H9 (cell line): ENCODE measurements at regions not wholly inside any gene's neighbourhood (a gene's known extent, or its start where the extent isn't known, plus 50 kb on each side); places are given as distances from the start of the nearest gene placed in this dataset.

ENCODE experiments used
- DNase-seq: peaks from one replicate; pipeline ENCODE4 v3.0.0-alpha.2; 2017
- H2AFZ ChIP-seq: one replicate; pipeline ENCODE4 v1.6.1; 2013; ENCODE audit warnings: mild to moderate bottlenecking, low read length, control low read depth, moderate library complexity
- H2AK5ac ChIP-seq: 2 replicates; pipeline ENCODE4 v1.6.1; 2013; ENCODE audit warnings: low read length, control low read depth, mixed read lengths; ENCODE audit not compliant: insufficient read length
- H2BK120ac ChIP-seq: one replicate; pipeline ENCODE4 v1.6.1; 2013; ENCODE audit warnings: low read depth, mild to moderate bottlenecking, low read length, control low read depth, inconsistent platforms; ENCODE audit not compliant: poor library complexity, severe bottlenecking
- H2BK12ac ChIP-seq: 2 replicates; pipeline ENCODE4 v1.6.1; 2013; ENCODE audit warnings: low read length, control low read depth, mixed read lengths, low read depth; ENCODE audit not compliant: insufficient read length
- H2BK15ac ChIP-seq: 2 replicates; pipeline ENCODE4 v1.6.1; 2013; ENCODE audit warnings: low read depth, low read length, control low read depth
- H2BK20ac ChIP-seq: one replicate; pipeline ENCODE4 v1.6.1; 2013; ENCODE audit warnings: low read depth, mild to moderate bottlenecking, low read length, control low read depth, inconsistent platforms; ENCODE audit not compliant: poor library complexity, severe bottlenecking
- H2BK5ac ChIP-seq: 2 replicates; pipeline ENCODE4 v1.6.1; 2013; ENCODE audit warnings: low read length, control low read depth, mixed read lengths; ENCODE audit not compliant: insufficient read length
- H3K14ac ChIP-seq: 2 replicates; pipeline ENCODE4 v1.6.1; 2013; ENCODE audit warnings: low read length, control low read depth; ENCODE audit not compliant: insufficient read depth
- H3K18ac ChIP-seq: 2 replicates; pipeline ENCODE4 v1.6.1; 2013; ENCODE audit warnings: low read depth, mild to moderate bottlenecking, mixed read lengths, low read length, control low read depth; ENCODE audit not compliant: insufficient read length
- H3K23ac ChIP-seq: 2 replicates; pipeline ENCODE4 v1.6.1; 2013; ENCODE audit warnings: low read length, control low read depth, mixed read lengths, low read depth; ENCODE audit not compliant: insufficient read length
- H3K23me2 ChIP-seq: 2 replicates; pipeline ENCODE4 v1.6.1; 2013; ENCODE audit warnings: low read depth, mild to moderate bottlenecking, mixed read lengths, low read length, control low read depth; ENCODE audit not compliant: insufficient read length, poor library complexity, severe bottlenecking
- H3K27ac ChIP-seq: 2 replicates; pipeline ENCODE4 v1.5.1; 2013; ENCODE audit warnings: low read length, control low read depth, mixed read lengths, low read depth; ENCODE audit not compliant: insufficient read length
- H3K27me3 ChIP-seq: 2 replicates; pipeline ENCODE4 v1.6.1; 2013; ENCODE audit warnings: low read length, control low read depth, inconsistent platforms; ENCODE audit not compliant: insufficient read depth
- H3K4ac ChIP-seq: 2 replicates; pipeline ENCODE4 v1.6.1; 2013; ENCODE audit warnings: low read depth, mild to moderate bottlenecking, control low read depth, inconsistent platforms, low read length, moderate library complexity
- H3K4me1 ChIP-seq: 2 replicates; pipeline ENCODE4 v1.6.1; 2013; ENCODE audit warnings: low read length, control low read depth, inconsistent platforms; ENCODE audit not compliant: insufficient read depth
- H3K4me2 ChIP-seq: 2 replicates; pipeline ENCODE4 v1.6.1; 2013; ENCODE audit warnings: low read length, control low read depth, mixed read lengths; ENCODE audit not compliant: insufficient read length, insufficient read depth
- H3K56ac ChIP-seq: 2 replicates; pipeline ENCODE4 v1.6.1; 2013; ENCODE audit warnings: low read depth, mild to moderate bottlenecking, mixed read lengths, low read length, control low read depth; ENCODE audit not compliant: insufficient read length
- H3K79me1 ChIP-seq: 2 replicates; pipeline ENCODE4 v1.6.1; 2013; ENCODE audit warnings: low read depth, mild to moderate bottlenecking, moderate library complexity, low read length, control low read depth, inconsistent platforms; ENCODE audit not compliant: insufficient read depth, poor library complexity, severe bottlenecking
- H3K79me2 ChIP-seq: 2 replicates; pipeline ENCODE4 v1.6.1; 2013; ENCODE audit warnings: low read length, control low read depth, inconsistent platforms; ENCODE audit not compliant: insufficient read depth
- H3K9ac ChIP-seq: 2 replicates; pipeline ENCODE4 v1.6.1; 2013; ENCODE audit warnings: low read length, control low read depth, mixed read lengths; ENCODE audit not compliant: insufficient read length; ENCODE audit errors: extremely low read depth
- H3K9me3 ChIP-seq: one replicate; pipeline ENCODE4 v1.6.1; 2013; ENCODE audit warnings: low read depth, low read length, inconsistent platforms; ENCODE audit not compliant: control insufficient read depth
- H3T11ph ChIP-seq: one replicate; pipeline ENCODE4 v1.6.1; 2013; ENCODE audit warnings: mild to moderate bottlenecking, low read length, control low read depth, inconsistent platforms
- H4K20me1 ChIP-seq: one replicate; pipeline ENCODE4 v1.6.1; 2013; ENCODE audit not compliant: control insufficient read depth, insufficient read length, insufficient read depth
- H4K5ac ChIP-seq: 2 replicates; pipeline ENCODE4 v1.6.1; 2013; ENCODE audit warnings: low read depth, mild to moderate bottlenecking, mixed read lengths, low read length, control low read depth; ENCODE audit not compliant: insufficient read length
- H4K8ac ChIP-seq: replicated peaks from 2 replicates; pipeline ENCODE4 v1.6.1; 2013; ENCODE audit warnings: low read length, control low read depth, mixed read lengths, low read depth; ENCODE audit not compliant: insufficient read length
- H4K91ac ChIP-seq: 2 replicates; pipeline ENCODE4 v1.6.1; 2013; ENCODE audit warnings: low read depth, mild to moderate bottlenecking, moderate library complexity, mixed read lengths, low read length, control low read depth; ENCODE audit not compliant: insufficient read length
- H3K27ac Mint-ChIP-seq, 3 experiments: 2 replicates in 2 of 3; 3 replicates in 1 of 3; pipeline ENCODE4 v1.8.0; 2020 to 2021; ENCODE audit warnings: mixed read lengths in 3 of 3, mild to moderate bottlenecking in 1 of 3, moderate library complexity in 1 of 3
- H3K27me3 Mint-ChIP-seq: 2 replicates; pipeline ENCODE4 v1.8.0; 2021; ENCODE audit warnings: low read depth, mild to moderate bottlenecking, moderate library complexity, mixed read lengths
- H3K36me3 Mint-ChIP-seq, 3 experiments: 2 replicates in 2 of 3; 3 replicates in 1 of 3; pipeline ENCODE4 v1.8.0; 2020 to 2021; ENCODE audit warnings: low read depth in 3 of 3, mixed read lengths in 3 of 3; ENCODE audit not compliant: insufficient read depth in 1 of 3
- H3K4me1 Mint-ChIP-seq, 2 experiments: 2 replicates each; pipeline ENCODE4 v1.8.0; 2020; ENCODE audit warnings: mixed read lengths in 2 of 2
- H3K4me3 Mint-ChIP-seq, 2 experiments: 2 replicates in 1 of 2; 3 replicates in 1 of 2; pipeline ENCODE4 v1.8.0; 2020 to 2021; ENCODE audit warnings: mild to moderate bottlenecking in 2 of 2, mixed read lengths in 2 of 2, moderate library complexity in 1 of 2
- H3K9me3 Mint-ChIP-seq, 2 experiments: 2 replicates in 1 of 2; 3 replicates in 1 of 2; pipeline ENCODE4 v1.8.0; 2020; ENCODE audit warnings: mild to moderate bottlenecking in 2 of 2, mixed read lengths in 2 of 2, moderate library complexity in 1 of 2
- WGBS: extraction: QIAGEN DNeasy Blood & Tissue Kit; methylation state at CpG from one replicate; pipeline ENCODE4 v1.1.7; 2013; ENCODE audit warnings: missing lambda C conversion rate, low lambda C conversion rate, mixed read lengths; ENCODE audit not compliant: insufficient read length; ENCODE audit errors: extremely low coverage; 5-methylcytosine and 5-hydroxymethylcytosine counted together
- TF ChIP-seq, protein P1 (sequence below): fragments of 200-600 bp; sonication (generic); conservative IDR thresholded peaks from 3 replicates; pipeline ENCODE4 v1.8.0; 2021; ENCODE audit warnings: antibody characterized with exemption, mild to moderate bottlenecking

DNA sequence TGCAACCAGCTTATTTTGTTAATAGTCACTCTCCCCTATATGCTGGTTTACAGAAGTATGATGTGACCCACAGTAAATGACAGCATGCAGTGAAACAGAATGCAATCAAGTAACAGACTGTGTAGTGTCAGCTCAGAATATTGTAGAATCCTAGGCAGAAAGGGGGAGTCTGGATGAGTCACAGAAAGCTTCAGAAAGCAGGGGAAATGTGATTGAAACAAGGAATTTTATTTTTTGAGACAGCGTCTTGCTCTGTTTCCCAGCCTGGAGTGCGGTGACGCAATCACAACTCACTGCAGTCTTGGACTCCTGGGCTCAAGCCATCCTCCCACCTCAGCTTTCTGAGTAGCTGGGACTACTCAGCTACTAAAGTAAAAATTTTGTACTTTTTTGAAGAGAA is 188.3 kb upstream of the FOXN2 start:
- Histone ChIP-seq H2BK15ac (no peak overlapping the region), H3K79me2 (no peaks in the 10 kb centered on the region), H3K23me2 (no peaks in the 10 kb centered on the region), H3K9me3 (no peaks in the 10 kb centered on the region), H3T11ph (peak overlapping the region; percentile 3), H3K79me1 (no peaks in the 10 kb centered on the region), H3K23ac (no peak overlapping the region), H3K18ac (no peak overlapping the region), H3K14ac (no peak overlapping the region), H3K56ac (no peak overlapping the region), H2BK20ac (no peak overlapping the region), H4K20me1 (no peaks in the 10 kb centered on the region), H3K27ac (no peak overlapping the region), H4K8ac (no peak overlapping the region), H3K4me1 (no peaks in the 10 kb centered on the region), H3K4ac (no peak overlapping the region), H3K9ac (no peak overlapping the region), H2BK5ac (no peak overlapping the region), H2BK12ac (no peak overlapping the region), H2AK5ac (no peak overlapping the region), H3K27me3 (no peaks in the 10 kb centered on the region), H4K5ac (no peak overlapping the region), H4K91ac (no peak overlapping the region), H3K4me2 (no peak overlapping the region), H2AFZ (no peak overlapping the region), H2BK120ac (no peak overlapping the region)
- no peaks in the 10 kb centered on the region for H3K4me1 Mint-ChIP-seq
- H3K36me3 Mint-ChIP-seq, result 0 out of 7 replicates have a peak, but pooled peaks cover 0 to 3% (median 0%) of the 10 kb centered on the region in 3 experiments
- H3K27me3 Mint-ChIP-seq, result no peaks in the 10 kb centered on the region
- TF ChIP-seq, protein P1, sequence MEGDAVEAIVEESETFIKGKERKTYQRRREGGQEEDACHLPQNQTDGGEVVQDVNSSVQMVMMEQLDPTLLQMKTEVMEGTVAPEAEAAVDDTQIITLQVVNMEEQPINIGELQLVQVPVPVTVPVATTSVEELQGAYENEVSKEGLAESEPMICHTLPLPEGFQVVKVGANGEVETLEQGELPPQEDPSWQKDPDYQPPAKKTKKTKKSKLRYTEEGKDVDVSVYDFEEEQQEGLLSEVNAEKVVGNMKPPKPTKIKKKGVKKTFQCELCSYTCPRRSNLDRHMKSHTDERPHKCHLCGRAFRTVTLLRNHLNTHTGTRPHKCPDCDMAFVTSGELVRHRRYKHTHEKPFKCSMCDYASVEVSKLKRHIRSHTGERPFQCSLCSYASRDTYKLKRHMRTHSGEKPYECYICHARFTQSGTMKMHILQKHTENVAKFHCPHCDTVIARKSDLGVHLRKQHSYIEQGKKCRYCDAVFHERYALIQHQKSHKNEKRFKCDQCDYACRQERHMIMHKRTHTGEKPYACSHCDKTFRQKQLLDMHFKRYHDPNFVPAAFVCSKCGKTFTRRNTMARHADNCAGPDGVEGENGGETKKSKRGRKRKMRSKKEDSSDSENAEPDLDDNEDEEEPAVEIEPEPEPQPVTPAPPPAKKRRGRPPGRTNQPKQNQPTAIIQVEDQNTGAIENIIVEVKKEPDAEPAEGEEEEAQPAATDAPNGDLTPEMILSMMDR, result no peak
- WGBS, result no CpG with 5 or more reads among the region's 3 CpGs
- no peak overlapping the region for H3K27ac Mint-ChIP-seq
- H3K4me3 Mint-ChIP-seq, result no peak overlapping the region
- no peaks in the 10 kb centered on the region; a peak in 1 of 5 replicates for H3K9me3 Mint-ChIP-seq
- DNase-seq, result no peak
